Glomerular visceral epithelial cell (primary cell): ENCODE measurements at regions not wholly inside any gene's neighbourhood (a gene's known extent, or its start where the extent isn't known, plus 50 kb on each side); places are given as distances from the start of the nearest gene placed in this dataset.

ENCODE experiments used
- DNase-seq: peaks from one replicate; pipeline ENCODE4 v3.0.0-alpha.2; 2016; ENCODE audit errors: extremely low spot score

DNA sequence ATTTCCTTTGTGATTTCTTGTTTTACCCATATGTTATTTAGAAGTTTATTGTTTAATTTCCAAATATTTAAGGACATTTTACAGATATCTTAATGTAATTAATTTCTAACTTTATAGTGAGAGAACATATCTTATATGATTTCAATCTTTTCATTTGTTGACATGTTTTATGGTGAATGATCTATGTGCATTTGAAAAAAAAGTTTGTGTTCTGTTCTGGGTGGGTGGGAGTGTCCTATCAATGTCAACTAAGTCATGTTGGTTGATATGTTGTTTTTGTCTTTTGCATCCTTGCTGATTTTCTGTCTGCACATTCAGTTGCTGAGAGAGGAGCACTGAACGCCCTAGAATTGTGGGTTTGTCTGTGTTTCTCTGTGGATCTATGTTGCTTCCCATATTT lies 50.3 kb upstream of the CBFA2T3 start:
- DNase-seq: no peak

DNA sequence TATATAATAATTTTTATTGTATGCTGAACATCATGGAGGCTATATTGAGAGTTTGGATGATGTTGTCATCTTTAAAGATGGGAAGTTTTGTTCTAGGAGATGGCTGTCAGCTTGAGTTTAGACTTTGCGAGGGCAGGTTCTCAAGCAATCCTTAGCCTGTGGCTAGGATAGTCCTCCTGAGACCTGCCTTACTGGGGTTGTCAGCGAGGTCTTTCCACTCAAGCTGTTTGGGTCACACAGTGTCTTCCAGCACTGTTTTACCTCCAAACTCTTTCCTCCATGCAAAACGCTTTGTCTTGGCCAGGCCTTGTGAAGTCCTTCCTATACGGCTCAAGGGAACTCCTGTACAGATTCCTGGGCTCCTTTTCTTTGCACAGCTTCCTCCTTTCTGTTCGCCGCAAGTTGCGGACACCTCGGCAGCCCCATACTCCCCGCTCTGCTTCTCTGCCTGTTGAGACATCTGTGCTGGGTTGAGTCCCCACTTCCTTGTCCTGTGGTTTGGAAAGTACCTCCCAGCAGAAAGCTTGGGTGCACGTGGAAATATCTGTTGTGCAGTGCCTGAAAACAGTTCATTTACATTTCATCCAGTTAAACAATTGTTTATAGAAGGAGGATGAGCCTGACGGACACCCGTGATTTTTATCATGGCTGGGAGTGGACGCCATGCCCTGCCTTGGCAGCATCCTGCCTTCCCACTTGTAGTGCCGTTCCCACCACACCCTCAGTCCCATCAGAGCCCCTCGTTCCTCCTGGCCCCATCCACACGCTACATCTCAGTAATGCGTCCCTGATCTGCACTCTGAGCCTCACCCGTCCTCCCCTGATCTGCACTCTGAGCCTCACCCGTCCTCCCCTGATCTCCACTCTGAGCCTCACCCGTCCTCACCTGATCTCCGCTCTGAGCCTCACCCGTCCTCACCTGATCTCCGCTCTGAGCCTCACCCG lies 55.0 kb upstream of the CBFA2T3 start:
- no peak for DNase-seq

DNA sequence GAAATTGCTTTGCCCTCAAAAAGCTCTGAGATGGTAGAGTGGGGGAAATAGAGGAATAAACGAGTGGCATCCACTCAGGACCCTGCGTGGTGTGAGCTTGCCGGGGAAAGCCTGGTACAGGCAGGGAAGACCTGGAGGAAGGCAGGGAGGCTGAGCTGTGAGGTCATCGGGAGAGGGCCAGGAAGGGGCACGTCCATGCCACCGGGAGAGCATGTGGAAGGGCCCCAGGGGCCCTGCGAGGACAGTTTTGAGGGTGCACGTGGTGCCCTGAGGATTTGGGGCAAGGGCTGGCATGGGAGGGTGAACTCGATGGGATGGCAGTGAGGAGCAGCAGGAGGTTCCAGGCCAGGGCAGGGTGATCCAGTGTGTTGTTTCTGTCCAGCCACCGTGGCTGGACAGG lies 56.3 kb upstream of the CBFA2T3 start:
- no peak for DNase-seq

DNA sequence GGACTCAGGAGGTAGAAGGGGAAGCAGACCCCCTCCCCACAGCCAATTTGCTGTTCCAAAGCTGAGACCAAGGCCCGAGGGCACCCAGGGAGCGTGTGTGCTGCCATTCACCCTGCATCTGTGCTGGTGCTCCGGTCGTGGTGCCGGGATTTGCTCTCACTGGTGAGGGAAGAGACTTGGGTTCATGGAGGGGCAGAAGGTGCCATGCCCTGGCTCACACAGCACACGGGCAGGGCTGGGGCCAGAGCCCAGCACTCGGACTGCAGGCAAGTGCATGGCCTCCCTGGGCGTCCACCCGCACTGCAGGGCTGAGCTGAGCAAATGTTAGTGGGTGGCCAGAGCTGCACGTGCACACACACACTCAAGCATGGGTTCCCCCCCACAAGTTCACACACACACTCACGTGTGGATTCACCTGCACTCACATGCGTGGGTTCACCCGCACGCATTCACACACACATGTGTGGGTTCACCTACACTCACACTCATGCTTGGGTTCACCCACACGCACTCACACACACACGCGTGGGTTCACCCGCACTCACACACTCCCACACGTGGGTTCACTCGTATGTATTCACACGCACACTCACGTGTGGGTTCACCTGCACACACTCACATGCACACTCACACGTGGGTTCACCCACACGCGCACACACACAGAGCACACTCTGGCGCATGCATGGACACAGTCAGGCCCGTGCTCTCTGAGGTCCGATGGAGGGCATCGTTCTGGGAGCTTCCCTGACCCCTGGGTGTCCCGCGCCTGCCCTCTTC lies 57.0 kb upstream of the CBFA2T3 start:
- DNase-seq: no peak

DNA sequence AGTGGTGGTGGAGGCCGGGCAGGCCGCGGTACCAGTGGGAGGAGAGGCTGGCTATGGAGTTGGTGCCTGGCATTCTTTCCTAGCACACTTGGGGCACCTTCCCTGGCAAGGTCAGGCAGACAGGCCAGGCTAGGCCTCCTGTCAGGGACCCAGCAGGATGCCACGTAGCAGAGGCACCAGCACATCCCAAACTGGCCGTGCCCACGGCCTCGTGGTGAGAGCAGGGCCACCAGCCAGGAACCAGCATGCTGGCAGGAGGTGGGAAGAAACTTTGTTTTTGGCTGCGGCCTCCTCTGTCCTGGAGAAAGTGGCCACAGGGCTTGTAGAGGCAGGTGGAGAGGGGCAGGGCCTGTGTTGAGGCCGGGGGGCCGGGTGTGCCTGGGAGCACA lies 57.6 kb upstream of the CBFA2T3 start:
- DNase-seq: no peak

DNA sequence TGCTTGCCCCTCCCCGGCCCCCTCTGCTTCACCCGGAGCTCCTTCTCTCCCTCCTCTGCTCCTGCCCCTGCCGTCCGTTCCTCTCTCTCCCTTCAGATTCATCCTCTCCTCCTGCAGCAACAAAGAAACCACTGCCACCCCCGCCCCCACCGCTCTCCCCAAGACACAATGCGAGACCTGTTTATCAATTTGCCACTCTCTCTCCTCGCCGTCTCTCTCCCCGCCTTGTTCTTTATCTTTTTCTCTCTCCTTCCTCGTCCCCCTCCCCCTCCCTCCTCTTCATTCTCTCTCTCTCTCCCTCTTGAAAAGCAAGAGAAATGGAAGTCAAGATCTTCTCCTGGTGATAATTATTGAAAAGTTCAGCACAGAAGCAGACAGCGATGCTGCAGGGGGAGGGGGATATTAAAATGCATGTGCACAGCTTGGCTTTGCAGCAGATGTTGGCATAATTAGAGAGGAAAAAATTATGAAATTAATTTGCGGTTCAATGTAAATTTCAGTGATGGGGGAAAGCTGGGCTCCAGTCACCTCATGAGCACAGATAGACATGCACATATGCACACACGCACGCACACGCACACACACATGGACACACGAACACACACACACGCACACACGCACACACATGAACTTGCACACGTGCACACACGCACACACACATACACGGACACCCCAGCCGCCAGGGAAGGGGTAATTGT lies 58.1 kb upstream of the CBFA2T3 start:
- DNase-seq: no peak

DNA sequence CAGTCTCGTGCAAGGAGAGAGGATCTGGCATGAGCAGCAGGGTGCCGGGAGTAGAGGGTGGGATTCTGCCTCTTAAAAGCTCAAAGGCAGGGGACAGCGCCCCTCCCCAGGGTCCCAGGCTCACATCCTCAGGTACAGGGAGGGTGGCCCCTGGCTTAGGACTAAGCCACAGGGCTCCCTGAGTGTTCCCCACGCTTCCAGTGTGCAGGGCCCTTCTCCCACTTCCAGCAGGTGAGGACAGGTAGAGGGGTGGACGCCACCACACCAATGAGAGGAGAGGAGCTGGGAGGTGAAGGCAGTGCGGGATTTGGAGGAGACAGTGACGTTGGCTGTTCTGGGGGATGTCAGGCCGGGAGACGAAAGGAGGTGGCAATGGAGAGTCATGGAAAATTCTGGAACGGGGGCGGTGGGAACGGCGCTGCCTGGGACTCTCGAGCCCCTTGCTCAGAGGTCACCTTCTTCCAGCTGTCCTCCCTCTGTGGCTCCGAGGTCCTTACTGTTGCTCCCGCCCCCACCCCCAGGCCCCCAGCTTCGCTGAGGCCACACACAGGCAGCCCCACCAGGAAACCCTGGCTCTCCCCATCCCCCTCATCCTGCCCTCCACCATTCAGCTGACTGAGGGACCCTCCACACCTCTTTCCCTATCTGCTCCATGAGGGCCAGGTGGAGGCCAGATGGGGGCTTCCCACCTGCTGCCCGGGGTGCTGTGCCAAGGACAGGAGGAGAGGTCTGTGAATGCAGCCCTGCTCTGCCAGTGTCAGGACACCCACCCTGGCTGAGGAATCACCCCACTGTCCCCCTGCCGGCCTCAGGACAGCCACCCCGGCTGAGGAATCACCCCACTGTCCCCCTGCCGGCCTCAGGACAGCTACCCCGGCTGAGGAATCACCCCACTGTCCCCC lies 57.7 kb upstream of the ACSF3 start:
- no peak for DNase-seq

DNA sequence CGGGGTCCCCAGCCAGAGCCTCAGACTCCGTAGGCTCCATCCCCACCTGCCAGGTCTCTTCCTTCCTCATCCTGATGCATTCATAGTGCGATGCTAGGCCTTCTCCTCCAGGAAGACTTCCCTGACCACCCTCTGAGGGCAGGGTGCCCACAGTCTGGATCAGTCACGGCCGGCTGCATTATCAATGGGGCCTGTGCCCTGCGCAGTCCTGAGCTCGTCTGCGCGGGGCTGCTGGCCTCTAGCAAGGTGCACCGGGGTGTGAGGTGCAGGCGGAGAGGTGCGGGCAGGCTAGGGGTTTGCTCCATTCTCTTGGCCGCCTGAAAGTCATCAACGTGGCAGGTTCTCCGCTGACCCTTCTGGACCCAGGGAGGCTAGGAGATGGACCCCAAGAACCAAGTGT lies 56.9 kb upstream of the ACSF3 start:
- no peak for DNase-seq

DNA sequence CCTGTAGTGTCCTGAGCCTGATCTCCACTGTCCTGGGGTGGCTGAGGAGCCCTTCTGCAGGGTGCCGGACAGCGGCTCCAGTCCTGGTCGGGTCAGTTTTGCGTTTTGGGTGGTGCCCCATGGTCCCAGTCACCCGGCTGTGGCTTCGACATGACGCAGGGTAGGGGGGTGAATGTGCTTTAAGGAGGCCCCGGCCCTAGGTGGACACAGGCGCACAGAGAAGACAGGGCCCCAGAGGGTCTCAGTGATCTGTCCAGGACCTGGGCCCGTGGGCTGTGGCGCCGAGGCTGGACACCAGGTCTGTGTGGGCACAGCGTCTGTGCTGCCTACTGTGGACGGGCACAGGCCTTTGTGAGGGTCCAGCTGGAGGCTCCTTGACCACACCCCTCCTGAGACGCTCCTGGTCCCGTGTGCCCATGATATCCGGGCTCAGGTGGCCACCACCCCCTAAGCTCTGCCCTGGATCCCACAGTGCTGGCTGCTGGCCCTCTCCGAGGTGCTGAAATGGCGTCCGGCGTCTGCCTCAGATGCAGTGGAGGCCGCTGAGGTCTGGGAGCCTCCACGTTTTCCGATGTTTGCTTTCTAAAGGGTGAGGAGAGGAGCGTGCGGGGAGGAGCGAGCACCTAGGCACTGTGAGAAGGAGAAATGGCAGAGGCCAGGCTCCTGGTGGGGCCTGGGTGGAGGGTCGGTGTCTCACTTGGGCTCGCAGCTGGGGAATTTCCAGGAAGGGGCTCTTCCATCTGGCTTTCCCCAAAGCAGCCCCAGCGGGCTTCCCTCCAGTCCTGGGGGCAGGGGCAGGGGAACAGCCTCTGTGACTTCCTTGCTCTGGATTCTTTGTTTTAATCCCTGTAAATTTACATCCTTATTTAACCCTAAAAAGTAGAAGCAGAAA lies 56.1 kb upstream of the ACSF3 start:
- peak; percentile 4 for DNase-seq

DNA sequence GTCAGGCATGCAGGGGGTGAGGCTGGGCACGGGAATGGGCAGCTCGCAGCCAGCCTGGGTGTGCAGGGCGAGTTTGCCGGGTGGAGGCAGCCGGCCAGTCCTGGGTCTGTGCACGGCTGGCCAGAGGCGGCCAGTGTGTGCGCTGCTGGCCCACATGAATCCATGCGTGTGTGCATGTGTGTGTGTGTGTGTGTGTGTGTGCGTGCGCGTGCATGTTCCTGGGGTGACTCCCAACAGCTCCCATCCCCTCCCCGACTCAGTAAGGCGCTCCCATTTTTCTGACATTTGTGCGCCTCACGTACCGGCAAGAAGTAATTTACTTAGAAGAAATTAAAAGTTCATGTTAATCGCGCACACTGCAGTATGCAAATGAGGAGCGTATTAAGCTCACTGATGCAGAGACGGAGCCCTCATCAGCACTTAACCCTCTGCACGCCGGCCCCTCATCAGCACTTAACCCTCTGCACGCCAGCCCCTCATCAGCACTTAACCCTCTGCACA lies 55.4 kb upstream of the ACSF3 start:
- DNase-seq: no peak

DNA sequence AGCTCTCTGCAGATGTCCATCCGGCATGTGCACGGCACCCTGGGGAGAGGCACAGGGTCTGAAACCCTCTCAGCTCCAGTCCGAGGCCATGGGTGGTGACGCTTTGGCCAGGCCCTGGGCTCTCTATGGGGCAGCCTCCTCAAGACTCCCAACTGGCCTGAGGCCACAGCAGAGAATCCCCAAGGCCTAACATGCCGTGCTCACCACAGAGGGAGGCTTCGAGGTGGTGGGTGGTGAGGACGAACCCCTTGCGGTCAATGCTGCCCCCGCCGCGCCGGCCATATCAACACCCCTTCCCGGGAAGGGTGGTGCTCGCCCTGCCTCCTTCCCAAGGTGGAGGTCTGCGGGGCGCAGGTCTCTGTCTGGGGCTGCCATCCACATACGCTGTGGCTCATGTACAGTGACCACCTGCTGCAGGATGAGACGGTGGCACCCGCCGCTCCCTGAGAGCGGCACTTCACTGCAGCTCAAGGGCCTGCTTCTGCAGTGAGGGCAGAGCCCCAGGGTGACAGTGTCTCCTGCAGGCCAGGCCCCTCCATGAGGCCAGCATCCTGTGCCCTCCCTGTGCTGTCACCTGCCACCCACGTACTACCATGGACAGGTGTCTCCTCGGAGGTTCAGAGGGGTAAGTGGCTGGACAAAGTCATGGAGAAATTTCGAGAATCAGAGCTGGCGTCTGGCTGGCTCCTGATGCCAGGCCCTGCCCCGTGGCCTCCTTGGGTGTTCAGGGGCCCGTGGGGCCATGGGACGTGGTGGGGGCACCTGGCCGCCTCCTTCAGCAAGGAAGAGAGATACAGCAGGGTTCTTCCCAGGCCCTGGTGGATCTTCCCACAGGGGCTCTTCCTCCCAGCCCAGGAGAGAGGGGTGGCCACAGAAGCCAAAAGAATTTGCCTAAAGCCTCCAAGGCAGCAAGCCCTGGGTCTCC lies 54.6 kb upstream of the ACSF3 start:
- no peak for DNase-seq

DNA sequence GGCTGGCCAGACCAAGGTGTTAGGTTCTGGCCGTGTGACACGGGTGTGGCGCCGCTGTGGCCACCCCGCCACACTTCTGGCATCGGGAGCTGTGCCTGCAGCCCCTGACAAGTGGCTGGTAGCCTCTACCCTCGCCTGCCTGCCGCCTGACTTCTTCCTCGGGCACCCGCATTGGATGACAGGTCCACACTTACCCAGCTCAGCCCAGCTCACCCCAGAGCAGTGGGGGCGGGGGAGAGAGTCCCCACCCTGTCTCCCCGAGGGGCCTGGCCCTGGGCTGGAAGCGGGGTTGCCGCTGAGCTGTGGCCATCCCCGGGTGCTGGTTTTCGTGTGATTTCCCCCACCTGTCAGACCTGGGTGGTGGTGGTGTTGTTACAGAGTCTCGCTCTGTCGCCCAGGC lies 53.9 kb upstream of the ACSF3 start:
- no peak for DNase-seq

DNA sequence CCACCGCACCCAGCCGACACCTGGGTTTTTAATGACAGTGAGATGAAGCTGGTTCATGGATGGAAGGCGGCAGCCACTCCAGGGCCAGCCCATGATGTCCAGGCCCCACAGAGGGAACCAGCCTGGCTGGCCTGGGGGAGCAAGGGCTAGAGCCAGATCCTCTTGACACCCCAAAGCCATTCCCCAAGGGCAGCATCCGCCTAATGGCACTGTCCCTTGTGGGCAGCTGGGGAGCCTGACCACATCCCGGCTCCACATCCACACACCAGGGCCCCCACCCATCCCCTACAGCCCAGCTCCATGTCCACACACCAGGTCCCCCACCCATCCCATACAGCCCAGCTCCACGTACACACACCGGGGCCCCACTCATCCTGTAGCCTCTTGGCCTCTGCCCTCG lies 53.3 kb upstream of the ACSF3 start:
- no peak for DNase-seq

DNA sequence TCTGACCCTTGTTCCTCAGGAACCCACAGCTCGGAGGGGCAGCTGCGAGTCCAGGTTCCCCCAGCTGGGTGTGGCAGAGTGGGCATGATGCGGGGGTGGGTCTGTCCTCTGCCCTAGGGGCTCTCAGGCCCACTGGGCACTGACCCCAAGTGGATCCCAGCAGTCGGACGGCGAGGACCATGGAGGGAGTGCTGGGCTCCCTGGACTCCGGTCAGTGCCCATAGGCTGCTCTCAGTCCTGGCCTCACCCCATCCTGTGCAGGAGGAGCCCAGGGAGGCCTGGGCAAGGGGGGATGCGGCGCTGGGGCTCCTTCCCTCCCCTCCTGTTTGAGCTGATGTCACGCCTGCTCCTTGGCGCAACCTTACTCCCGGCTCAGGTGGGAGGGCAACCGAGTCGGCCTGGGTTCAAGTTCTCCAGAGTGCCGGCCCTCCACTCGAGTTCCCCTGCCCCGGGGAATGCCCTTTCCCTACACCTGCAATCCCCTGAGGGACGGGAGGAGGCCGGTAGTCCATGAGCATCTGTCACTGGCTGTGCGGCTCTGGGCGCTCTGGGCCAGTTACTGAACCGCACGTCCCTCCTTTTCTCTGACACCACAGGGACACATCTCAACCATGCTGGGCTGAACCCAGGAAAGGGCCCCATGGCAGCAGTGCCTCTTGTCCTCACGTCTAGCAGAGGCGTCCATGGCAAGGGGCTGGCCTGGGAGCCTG lies 52.6 kb upstream of the ACSF3 start:
- DNase-seq: no peak

DNA sequence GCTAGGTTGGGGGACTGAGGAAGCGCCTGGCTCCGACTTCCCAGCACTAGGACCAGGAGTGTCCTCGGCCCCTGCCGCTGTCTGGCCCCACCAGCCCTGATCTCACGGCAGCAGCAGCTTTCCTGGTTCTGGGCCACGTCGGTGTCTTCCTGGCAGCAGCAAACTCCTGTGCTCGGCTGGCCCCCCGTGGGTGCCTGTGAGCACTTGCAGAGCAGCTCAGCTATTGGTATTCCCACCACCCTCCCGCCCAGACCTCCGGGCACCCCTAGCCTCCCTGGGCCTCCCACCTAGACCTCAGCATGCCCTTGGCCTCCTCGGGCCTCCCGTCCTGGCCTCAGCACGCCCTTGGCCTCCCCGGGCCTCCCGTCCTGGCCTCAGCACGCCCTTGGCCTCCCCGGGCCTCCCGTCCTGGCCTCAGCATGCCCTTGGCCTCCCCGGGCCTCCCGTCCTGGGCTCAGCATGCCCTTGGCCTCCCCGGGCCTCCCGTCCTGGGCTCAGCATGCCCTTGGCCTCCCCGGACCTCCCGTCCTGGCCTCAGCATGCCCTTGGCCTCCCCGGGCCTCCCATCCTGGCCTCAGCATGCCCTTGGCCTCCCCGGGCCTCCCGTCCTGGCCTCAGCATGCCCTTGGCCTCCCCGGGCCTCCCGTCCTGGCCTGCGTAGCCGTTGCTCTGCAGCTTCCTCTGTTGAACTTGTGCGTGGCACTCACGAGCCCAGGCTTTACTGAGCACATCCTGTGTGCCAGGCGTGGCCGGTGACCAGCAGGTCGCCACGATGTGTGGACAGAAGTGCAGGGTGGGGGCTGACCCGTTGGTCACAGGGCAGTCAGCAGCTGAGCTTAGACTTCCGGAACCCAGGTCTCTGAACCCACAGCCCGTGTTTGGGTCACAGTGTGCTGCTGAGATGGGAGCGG lies 51.8 kb upstream of the ACSF3 start:
- no peak for DNase-seq

DNA sequence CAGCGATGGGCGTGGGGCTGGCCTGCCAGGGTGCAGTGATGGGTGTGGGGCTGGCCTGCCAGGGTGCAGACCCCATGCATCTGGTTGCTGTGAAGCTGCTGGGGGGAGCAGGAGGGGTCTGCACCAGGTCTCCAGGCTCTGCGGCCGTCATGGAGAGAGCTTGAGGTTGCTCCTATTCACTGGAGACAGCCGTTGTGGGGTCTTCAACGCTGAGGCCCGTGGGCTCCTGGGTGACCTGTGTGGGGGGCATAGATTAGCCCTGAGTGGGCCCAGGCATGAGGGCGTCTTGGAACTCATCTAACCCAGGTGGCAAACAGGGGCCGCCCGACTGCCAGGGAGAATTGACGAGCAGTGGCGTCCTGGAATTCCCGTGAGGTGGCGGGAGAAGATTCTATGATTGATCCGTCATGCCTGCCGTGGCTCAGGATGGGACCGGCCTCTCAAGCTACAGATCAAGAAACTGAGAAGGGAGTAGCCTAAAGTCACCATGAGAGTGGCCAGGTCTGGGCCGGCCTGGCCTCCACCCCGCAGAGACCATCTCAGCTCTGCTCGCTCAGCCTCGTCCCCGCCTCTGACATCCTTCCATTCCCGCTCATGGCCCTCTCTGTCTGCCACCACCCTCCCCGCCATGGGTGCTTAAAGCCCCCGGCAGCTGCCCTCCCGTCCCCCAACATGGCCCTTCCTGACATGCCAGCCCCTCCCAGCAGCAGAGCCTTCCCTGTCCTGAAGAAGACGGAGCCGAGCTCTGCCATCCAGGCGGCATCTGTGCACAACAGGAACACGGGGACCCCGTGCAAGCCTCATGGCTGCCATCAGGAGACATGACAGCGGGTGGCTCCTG lies 50.7 kb upstream of the ACSF3 start:
- no peak for DNase-seq
